ENCODE measurements at regions not wholly inside any gene's neighbourhood (a gene's known extent, or its start where the extent isn't known, plus 50 kb on each side); places are given as distances from the start of the nearest gene placed in this dataset.

DNA sequence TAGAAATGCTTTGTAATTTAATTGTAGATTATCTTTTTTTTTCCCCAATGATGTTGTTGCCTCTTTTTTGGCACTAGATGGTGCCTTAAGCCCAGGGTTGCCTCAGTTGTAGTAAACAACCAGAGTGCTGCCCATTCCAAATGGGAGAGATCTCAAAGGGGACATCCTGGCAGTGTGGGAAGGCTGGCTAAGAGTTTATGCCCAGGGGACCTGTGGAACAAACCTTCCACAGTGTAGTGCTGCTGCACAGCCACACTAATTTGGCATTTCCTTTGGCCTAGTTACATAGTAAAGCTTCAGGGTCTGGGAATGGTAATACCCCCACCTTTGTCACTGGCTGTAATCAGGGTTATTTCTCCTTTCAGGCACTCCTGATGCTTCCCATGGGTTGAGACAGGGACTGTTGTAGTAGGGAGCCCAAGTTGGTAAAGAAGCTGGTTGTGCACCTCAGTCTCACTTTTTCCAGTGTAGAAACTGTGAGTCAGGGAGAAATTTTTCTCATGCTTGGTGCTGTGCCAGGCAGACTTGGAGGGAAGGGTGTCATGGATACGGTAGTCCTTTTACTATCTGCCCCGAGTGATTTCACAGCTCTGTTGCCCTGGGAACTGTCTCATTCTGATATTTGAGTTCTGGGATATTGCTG lies 177.8 kb upstream of the ECI2 start:
- no peaks in the 10 kb centered on the region for H3K36me3 ChIP-seq (ENCODE audit: control insufficient read depth in 3 of 3, insufficient read depth in 3 of 3, low read length in 3 of 3)
- H3K27ac ChIP-seq (ENCODE audit: low read depth, low read length) = no peak overlapping the region
- H3K9ac ChIP-seq (ENCODE audit: low read depth in 1 of 3, low read length in 3 of 3) = no peak overlapping the region
- peaks cover 0 to 3% (median 0%) of the 10 kb centered on the region in 3 donors for H3K9me3 ChIP-seq (ENCODE audit: control insufficient read depth in 3 of 3, low read length in 3 of 3)
- H3K4me1 ChIP-seq (ENCODE audit: control insufficient read depth in 3 of 3, insufficient read depth in 3 of 3, low read length in 3 of 3) = peaks cover 12 to 18% (median 12%) of the 10 kb centered on the region in 3 donors
- no peak overlapping the region for H3K4me3 ChIP-seq (ENCODE audit: low read length in 3 of 3)
- H3K27me3 ChIP-seq (ENCODE audit: control insufficient read depth in 3 of 3, insufficient read depth in 3 of 3, low read length in 3 of 3) = no peaks in the 10 kb centered on the region

DNA sequence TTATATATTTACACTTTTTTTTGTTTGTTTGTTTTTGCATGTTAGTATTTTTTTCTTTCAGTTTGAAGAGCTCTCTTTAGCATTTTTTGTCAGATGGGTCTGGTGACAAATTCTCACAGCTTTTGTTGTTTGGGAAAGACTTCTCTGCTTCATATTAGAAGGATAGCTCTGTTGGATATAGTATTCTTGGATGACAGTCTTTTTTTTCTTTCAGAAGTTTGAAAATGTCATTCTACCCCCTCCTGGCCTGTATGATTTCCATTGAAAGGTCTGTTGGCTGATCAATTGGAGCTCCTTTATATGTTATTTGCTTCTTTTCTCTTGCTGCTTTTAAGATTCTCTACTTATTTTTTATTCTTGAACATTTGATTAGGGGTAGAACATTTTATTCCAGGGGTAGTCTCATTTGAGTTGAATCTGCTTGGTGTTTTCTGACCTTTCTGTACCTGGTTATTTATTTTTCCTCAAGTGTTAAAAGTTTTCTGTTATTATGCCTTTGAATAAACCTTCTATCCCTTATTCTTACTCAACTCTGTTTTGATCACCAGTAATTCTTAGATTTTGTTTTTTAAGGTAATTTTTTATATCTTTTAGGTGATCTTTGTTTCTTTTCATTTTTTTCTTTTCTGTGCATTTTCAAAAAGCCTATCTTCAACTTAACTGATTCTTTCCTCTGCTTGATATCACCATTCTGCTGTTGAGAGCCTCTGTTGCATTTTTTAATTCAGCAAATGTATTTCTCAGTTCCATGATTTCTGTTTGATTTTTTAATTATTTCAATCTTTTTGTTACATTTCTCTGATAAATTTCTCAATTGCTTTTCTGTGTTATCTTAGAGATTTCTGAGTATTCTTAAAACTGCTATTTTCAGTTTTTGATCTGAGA lies 176.8 kb upstream of the ECI2 start:
- H3K9me3 ChIP-seq (ENCODE audit: control insufficient read depth in 3 of 3, low read length in 3 of 3) = peaks cover 0 to 3% (median 0%) of the 10 kb centered on the region in 3 donors
- H3K27ac ChIP-seq (ENCODE audit: low read depth, low read length) = no peak overlapping the region
- no peak overlapping the region for H3K4me3 ChIP-seq (ENCODE audit: low read length in 3 of 3)
- no peaks in the 10 kb centered on the region for H3K36me3 ChIP-seq (ENCODE audit: control insufficient read depth in 3 of 3, insufficient read depth in 3 of 3, low read length in 3 of 3)
- H3K9ac ChIP-seq (ENCODE audit: low read depth in 1 of 3, low read length in 3 of 3) = no peak overlapping the region
- H3K27me3 ChIP-seq (ENCODE audit: control insufficient read depth in 3 of 3, insufficient read depth in 3 of 3, low read length in 3 of 3) = no peaks in the 10 kb centered on the region
- H3K4me1 ChIP-seq (ENCODE audit: control insufficient read depth in 3 of 3, insufficient read depth in 3 of 3, low read length in 3 of 3) = peaks cover 5 to 11% (median 7%) of the 10 kb centered on the region in 3 donors

DNA sequence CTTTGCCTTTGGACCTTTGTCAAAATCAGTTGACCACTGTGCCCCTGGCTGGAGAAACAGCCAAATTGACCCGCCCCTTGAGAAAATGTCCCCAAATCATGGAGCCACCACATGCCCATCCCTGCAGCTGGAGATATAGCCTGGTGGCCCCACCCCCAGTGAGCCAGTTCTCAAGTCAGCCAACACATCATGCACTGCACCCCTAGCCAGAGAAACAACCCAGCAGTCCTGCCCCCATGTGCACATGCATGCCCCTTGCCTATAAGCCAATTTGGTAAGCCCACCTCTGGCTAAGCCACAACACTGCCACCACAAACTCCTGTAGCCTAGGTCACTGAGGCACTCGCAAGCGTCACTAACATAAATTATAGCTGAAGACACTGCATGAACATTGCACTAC lies 174.2 kb upstream of the ECI2 start:
- Histone ChIP-seq H3K27me3 (ENCODE audit: control insufficient read depth in 3 of 3, insufficient read depth in 3 of 3, low read length in 3 of 3) (no peaks in the 10 kb centered on the region), H3K4me1 (ENCODE audit: control insufficient read depth in 3 of 3, insufficient read depth in 3 of 3, low read length in 3 of 3) (peaks cover 0 to 5% (median 0%) of the 10 kb centered on the region in 3 donors), H3K9me3 (ENCODE audit: control insufficient read depth in 3 of 3, low read length in 3 of 3) (peaks cover 0 to 3% (median 0%) of the 10 kb centered on the region in 3 donors), H3K27ac (ENCODE audit: low read depth, low read length) (no peak overlapping the region), H3K4me3 (ENCODE audit: low read length in 3 of 3) (no peak overlapping the region), H3K36me3 (ENCODE audit: control insufficient read depth in 3 of 3, insufficient read depth in 3 of 3, low read length in 3 of 3) (no peaks in the 10 kb centered on the region), H3K9ac (ENCODE audit: low read depth in 1 of 3, low read length in 3 of 3) (no peak overlapping the region)

DNA sequence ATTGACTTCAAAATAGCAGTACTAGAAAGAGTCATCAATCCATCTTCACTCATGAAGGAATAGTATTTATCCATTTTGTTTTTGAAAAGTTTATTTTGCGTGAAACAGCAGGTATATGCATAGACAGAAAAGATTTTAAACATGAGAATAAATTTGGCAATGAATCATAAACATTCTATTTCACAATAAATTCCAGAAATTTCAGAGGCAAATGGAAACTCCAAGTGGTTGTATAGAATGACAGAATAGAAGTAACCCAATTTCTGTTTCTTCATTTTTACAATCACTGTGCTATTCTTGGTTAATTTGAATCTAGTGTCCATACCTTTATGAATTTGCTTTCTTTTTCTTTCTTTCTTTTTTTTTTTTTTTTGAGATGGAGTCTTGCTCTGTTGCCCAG lies 173.0 kb upstream of the ECI2 start:
- no peaks in the 10 kb centered on the region for H3K36me3 ChIP-seq (ENCODE audit: control insufficient read depth in 3 of 3, insufficient read depth in 3 of 3, low read length in 3 of 3)
- peaks cover 0 to 4% (median 0%) of the 10 kb centered on the region in 3 donors for H3K4me1 ChIP-seq (ENCODE audit: control insufficient read depth in 3 of 3, insufficient read depth in 3 of 3, low read length in 3 of 3)

DNA sequence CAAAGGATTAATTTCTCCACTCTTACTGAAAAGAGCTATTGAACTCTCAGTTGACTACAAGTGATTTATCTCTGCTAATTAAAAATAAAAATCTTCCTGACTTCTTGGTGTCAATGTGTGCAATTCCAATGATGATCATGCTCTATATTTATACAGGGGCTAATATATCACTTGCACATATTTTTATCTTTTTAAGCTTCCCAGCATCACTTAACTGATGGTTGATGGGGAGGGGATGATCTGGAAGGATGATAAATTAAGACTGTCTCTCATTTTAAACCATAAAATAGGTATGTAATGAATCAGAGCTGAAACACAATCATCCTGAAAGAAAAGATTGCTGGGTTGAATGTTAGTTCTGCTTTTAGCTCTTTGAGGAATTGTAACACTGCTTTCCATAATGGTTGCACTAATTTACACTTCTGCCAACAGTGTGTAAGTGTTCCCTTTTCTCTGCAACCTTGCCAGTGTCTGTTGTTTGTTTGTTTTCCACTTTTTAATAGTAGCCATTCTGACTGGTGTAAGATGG lies 169.6 kb upstream of the ECI2 start:
- H3K4me1 ChIP-seq (ENCODE audit: control insufficient read depth in 3 of 3, insufficient read depth in 3 of 3, low read length in 3 of 3) = peaks cover 13 to 15% (median 13%) of the 10 kb centered on the region in 3 donors
- H3K36me3 ChIP-seq (ENCODE audit: control insufficient read depth in 3 of 3, insufficient read depth in 3 of 3, low read length in 3 of 3) = no peaks in the 10 kb centered on the region

More for the DNA sequence above, 173.0 kb upstream of the ECI2 start:
- Histone ChIP-seq H3K27me3 (ENCODE audit: control insufficient read depth in 3 of 3, insufficient read depth in 3 of 3, low read length in 3 of 3) (no peaks in the 10 kb centered on the region), H3K9ac (ENCODE audit: low read depth in 1 of 3, low read length in 3 of 3) (no peak overlapping the region), H3K27ac (ENCODE audit: low read depth, low read length) (no peak overlapping the region), H3K9me3 (ENCODE audit: control insufficient read depth in 3 of 3, low read length in 3 of 3) (peaks cover 0 to 3% (median 0%) of the 10 kb centered on the region in 3 donors), H3K4me3 (ENCODE audit: low read length in 3 of 3) (no peak overlapping the region)

DNA sequence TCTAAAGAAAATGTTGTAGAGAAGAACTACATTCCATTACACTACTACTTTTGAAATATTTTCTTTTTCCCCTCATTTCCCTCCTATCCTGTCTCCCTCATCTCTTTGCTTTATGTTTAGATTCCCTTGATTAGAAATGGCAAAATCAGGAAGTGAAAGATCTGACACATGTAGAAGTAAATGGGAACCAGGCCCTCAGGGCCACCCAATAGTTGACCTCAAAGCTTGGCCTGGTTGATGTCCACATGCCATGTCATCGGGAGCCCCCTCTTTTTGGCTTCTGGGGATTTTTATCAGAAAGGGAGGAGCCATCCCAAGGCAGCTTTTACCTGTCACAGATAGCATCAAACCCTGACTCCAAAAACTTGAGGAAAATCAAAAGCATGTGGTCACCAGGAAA lies 168.3 kb upstream of the ECI2 start:
- Histone ChIP-seq H3K4me1 (ENCODE audit: control insufficient read depth in 3 of 3, insufficient read depth in 3 of 3, low read length in 3 of 3) (peaks cover 13 to 15% (median 13%) of the 10 kb centered on the region in 3 donors), H3K4me3 (ENCODE audit: low read length in 3 of 3) (no peak overlapping the region), H3K36me3 (ENCODE audit: control insufficient read depth in 3 of 3, insufficient read depth in 3 of 3, low read length in 3 of 3) (no peaks in the 10 kb centered on the region), H3K9ac (ENCODE audit: low read depth in 1 of 3, low read length in 3 of 3) (no peak overlapping the region), H3K27ac (ENCODE audit: low read depth, low read length) (no peak overlapping the region), H3K9me3 (ENCODE audit: control insufficient read depth in 3 of 3, low read length in 3 of 3) (no peaks in the 10 kb centered on the region), H3K27me3 (ENCODE audit: control insufficient read depth in 3 of 3, insufficient read depth in 3 of 3, low read length in 3 of 3) (no peaks in the 10 kb centered on the region)

More for the DNA sequence above, 169.6 kb upstream of the ECI2 start:
- no peak overlapping the region for H3K9ac ChIP-seq (ENCODE audit: low read depth in 1 of 3, low read length in 3 of 3)
- H3K27me3 ChIP-seq (ENCODE audit: control insufficient read depth in 3 of 3, insufficient read depth in 3 of 3, low read length in 3 of 3) = no peaks in the 10 kb centered on the region
- no peak overlapping the region for H3K27ac ChIP-seq (ENCODE audit: low read depth, low read length)
- H3K9me3 ChIP-seq (ENCODE audit: control insufficient read depth in 3 of 3, low read length in 3 of 3) = no peaks in the 10 kb centered on the region
- H3K4me3 ChIP-seq (ENCODE audit: low read length in 3 of 3) = no peak overlapping the region

DNA sequence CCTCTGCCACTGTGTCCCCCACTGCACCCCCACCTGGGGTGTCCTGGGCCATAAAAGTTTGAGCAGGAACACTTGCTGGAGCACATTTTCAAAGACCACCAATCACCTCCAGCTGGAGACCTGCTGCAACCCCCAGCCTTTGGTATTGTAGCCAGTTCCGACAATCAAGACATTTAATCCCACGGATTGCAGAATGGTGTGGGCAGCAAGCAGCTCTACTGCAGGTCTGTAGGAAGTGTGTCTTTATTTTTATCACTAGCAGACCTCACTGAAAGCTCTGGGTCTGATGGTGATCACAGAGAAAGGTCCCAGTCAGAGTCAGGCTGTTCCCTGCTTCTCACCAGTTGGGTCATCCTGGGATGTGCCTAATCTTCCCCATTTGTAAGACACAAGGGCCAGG lies 167.1 kb upstream of the ECI2 start:
- Histone ChIP-seq H3K4me3 (ENCODE audit: low read length in 3 of 3) (peak overlapping the region in 1 of 3 donors; percentile 22), H3K27me3 (ENCODE audit: control insufficient read depth in 3 of 3, insufficient read depth in 3 of 3, low read length in 3 of 3) (no peaks in the 10 kb centered on the region), H3K9ac (ENCODE audit: low read depth in 1 of 3, low read length in 3 of 3) (no peak overlapping the region), H3K36me3 (ENCODE audit: control insufficient read depth in 3 of 3, insufficient read depth in 3 of 3, low read length in 3 of 3) (no peaks in the 10 kb centered on the region), H3K27ac (ENCODE audit: low read depth, low read length) (no peak overlapping the region), H3K9me3 (ENCODE audit: control insufficient read depth in 3 of 3, low read length in 3 of 3) (no peaks in the 10 kb centered on the region), H3K4me1 (ENCODE audit: control insufficient read depth in 3 of 3, insufficient read depth in 3 of 3, low read length in 3 of 3) (peaks cover 13 to 15% (median 13%) of the 10 kb centered on the region in 3 donors)

DNA sequence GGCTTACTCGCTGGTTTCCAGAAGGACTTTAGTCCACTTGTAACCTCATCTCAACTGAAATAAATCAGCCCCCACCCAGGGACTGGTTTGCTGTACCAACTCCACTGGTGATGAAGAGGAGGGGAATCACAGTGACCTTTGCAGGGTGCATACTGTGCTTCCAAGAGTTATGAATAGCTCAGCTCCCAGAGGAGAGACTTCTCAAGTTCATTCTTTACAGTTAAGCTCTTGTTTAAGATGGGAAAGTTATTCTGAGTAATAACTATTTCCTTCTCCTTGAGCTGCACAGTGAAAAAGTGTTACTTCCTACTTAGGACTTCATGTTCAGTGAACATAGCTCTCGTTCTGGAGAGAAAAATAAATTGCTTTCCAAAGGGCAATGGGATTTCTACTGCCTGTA lies 166.5 kb upstream of the ECI2 start:
- Histone ChIP-seq H3K4me3 (ENCODE audit: low read length in 3 of 3) (peak overlapping the region in 1 of 3 donors; percentile 22), H3K9me3 (ENCODE audit: control insufficient read depth in 3 of 3, low read length in 3 of 3) (no peaks in the 10 kb centered on the region)

DNA sequence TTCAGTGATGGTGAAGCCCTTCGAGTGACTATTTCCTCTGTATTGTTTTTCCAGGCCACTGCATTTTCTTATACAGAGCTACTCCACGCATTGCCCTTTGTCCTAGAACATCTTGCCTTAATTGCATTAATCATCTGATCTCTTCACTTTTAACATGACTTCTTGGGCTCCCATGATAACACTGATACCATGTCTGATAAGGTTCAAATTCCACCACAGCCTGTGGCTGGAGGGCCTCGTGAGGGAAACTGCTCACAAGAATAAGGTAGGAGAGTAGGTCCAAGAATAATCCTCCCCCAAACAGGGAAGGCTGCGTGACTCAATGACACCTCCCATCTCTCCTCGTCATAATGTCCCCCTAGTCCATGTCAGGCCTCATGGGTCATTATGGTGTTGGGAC lies 165.5 kb upstream of the ECI2 start:
- Histone ChIP-seq H3K36me3 (ENCODE audit: control insufficient read depth in 3 of 3, insufficient read depth in 3 of 3, low read length in 3 of 3) (no peaks in the 10 kb centered on the region), H3K27me3 (ENCODE audit: control insufficient read depth in 3 of 3, insufficient read depth in 3 of 3, low read length in 3 of 3) (no peaks in the 10 kb centered on the region), H3K4me3 (ENCODE audit: low read length in 3 of 3) (no peak overlapping the region), H3K9ac (ENCODE audit: low read depth in 1 of 3, low read length in 3 of 3) (no peak overlapping the region), H3K4me1 (ENCODE audit: control insufficient read depth in 3 of 3, insufficient read depth in 3 of 3, low read length in 3 of 3) (peaks cover 13 to 15% (median 13%) of the 10 kb centered on the region in 3 donors), H3K9me3 (ENCODE audit: control insufficient read depth in 3 of 3, low read length in 3 of 3) (no peaks in the 10 kb centered on the region), H3K27ac (ENCODE audit: low read depth, low read length) (no peak overlapping the region)

More for the DNA sequence above, 166.5 kb upstream of the ECI2 start:
- Histone ChIP-seq H3K27ac (ENCODE audit: low read depth, low read length) (no peak overlapping the region), H3K36me3 (ENCODE audit: control insufficient read depth in 3 of 3, insufficient read depth in 3 of 3, low read length in 3 of 3) (no peaks in the 10 kb centered on the region), H3K9ac (ENCODE audit: low read depth in 1 of 3, low read length in 3 of 3) (no peak overlapping the region), H3K4me1 (ENCODE audit: control insufficient read depth in 3 of 3, insufficient read depth in 3 of 3, low read length in 3 of 3) (peaks cover 13 to 15% (median 13%) of the 10 kb centered on the region in 3 donors), H3K27me3 (ENCODE audit: control insufficient read depth in 3 of 3, insufficient read depth in 3 of 3, low read length in 3 of 3) (no peaks in the 10 kb centered on the region)

DNA sequence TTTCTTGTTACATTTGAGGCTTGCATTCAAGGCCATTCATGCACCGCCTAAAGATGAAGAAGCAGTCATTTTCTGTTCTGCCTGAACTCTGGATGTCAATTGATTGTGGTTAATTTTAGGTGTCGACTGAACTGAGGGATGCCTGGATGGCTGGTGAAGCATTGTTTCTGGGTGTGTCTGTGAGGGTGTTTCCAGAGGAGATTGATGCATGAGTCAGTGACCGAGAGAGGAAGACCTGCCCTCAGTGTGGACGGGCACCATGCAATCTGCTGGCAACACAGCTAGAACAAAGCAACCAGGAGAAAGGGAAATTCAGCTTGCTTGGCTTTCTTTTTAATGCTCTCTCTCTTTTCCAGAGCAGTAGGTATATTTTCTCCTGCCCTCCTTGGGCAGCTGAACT lies 164.1 kb upstream of the ECI2 start:
- H3K9ac ChIP-seq (ENCODE audit: low read depth in 1 of 3, low read length in 3 of 3) = no peak overlapping the region
- no peaks in the 10 kb centered on the region for H3K27me3 ChIP-seq (ENCODE audit: control insufficient read depth in 3 of 3, insufficient read depth in 3 of 3, low read length in 3 of 3)
- no peak overlapping the region for H3K4me3 ChIP-seq (ENCODE audit: low read length in 3 of 3)
- peaks cover 13 to 15% (median 13%) of the 10 kb centered on the region in 3 donors for H3K4me1 ChIP-seq (ENCODE audit: control insufficient read depth in 3 of 3, insufficient read depth in 3 of 3, low read length in 3 of 3)
- H3K36me3 ChIP-seq (ENCODE audit: control insufficient read depth in 3 of 3, insufficient read depth in 3 of 3, low read length in 3 of 3) = no peaks in the 10 kb centered on the region
- no peak overlapping the region for H3K27ac ChIP-seq (ENCODE audit: low read depth, low read length)
- H3K9me3 ChIP-seq (ENCODE audit: control insufficient read depth in 3 of 3, low read length in 3 of 3) = no peaks in the 10 kb centered on the region
